Esophagus muscularis mucosa (tissue), 3 donors: ENCODE measurements at regions not wholly inside any gene's neighbourhood (a gene's known extent, or its start where the extent isn't known, plus 50 kb on each side); places are given as distances from the start of the nearest gene placed in this dataset.

Source experiments
- CTCF ChIP-seq, 3 experiments: fragments of 200-600 bp in 2 of 3; fragments of 450-650 bp in 1 of 3; sonication (generic) in 2 of 3; IDR thresholded peaks; one replicate each; pipeline ENCODE4 v1.5.1; 2017 to 2019; ENCODE audit warnings: antibody characterized with exemption in 3 of 3, mild to moderate bottlenecking in 2 of 3, moderate library complexity in 1 of 3
- POLR2A ChIP-seq: fragments of 450-650 bp; IDR thresholded peaks from one replicate; pipeline ENCODE4 v1.6.1; 2017; ENCODE audit warnings: antibody characterized with exemption, moderate library complexity, mild to moderate bottlenecking, low read depth
- POLR2AphosphoS5 ChIP-seq, 2 donors: sonication (generic); formaldehyde crosslinking; IDR thresholded peaks; one replicate each; pipeline ENCODE4 v1.6.1; 2017; ENCODE audit warnings: antibody characterized with exemption in 2 of 2

- no peak for TF ChIP-seq POLR2A
- no peak for TF ChIP-seq CTCF (IDR thresholded peaks at IDR 0.05)
- no peak for TF ChIP-seq POLR2AphosphoS5 (IDR thresholded peaks at IDR 0.05)
Observed at GRCh38 chr7:155992107-155992506, 179.8 kb upstream of the SHH start.
